CD14-positive monocyte (primary cell): ENCODE measurements at regions not wholly inside any gene's neighbourhood (a gene's known extent, or its start where the extent isn't known, plus 50 kb on each side); places are given as distances from the start of the nearest gene placed in this dataset.

Experiments used
- DNase-seq, 3 donors: peaks; one replicate each; pipeline ENCODE4 v3.0.0-alpha.2; 2011 to 2022
- H2AFZ ChIP-seq: 2 replicates; pipeline ENCODE4 v1.6.0; 2012; ENCODE audit warnings: mild to moderate bottlenecking, low read depth, low read length, inconsistent platforms; ENCODE audit not compliant: insufficient read depth, poor library complexity, severe bottlenecking
- H3K27ac ChIP-seq, 2 donors: 1 replicate in 1 of 2; 2 replicates in 1 of 2; pipeline ENCODE4 v1.5.1; 2012 to 2013; ENCODE audit warnings: low read length in 2 of 2, control low read depth in 1 of 2, inconsistent platforms in 1 of 2, low read depth in 1 of 2, mild to moderate bottlenecking in 1 of 2
- H3K27me3 ChIP-seq, 2 donors: one replicate each; pipeline versions ENCODE4 v1.6.0 to v1.6.1; 2011 to 2013; ENCODE audit warnings: low read length in 2 of 2; ENCODE audit not compliant: control insufficient read depth in 2 of 2, insufficient read depth in 2 of 2
- H3K36me3 ChIP-seq, 2 donors: replicated peaks in 1 of 2; 1 replicate in 1 of 2; 2 replicates in 1 of 2; pipeline versions ENCODE4 v1.5.1 to v1.6.1; 2012 to 2013; ENCODE audit warnings: low read length in 2 of 2, control low read depth in 1 of 2, inconsistent platforms in 1 of 2, mild to moderate bottlenecking in 1 of 2; ENCODE audit not compliant: insufficient read depth in 2 of 2, control insufficient read depth in 1 of 2
- H3K4me1 ChIP-seq, 2 donors: 1 replicate in 1 of 2; 2 replicates in 1 of 2; pipeline versions ENCODE4 v1.5.1 to v1.6.1; 2012 to 2013; ENCODE audit warnings: low read length in 2 of 2, control low read depth in 1 of 2, inconsistent platforms in 1 of 2, mild to moderate bottlenecking in 1 of 2, moderate library complexity in 1 of 2; ENCODE audit not compliant: insufficient read depth in 2 of 2, control insufficient read depth in 1 of 2
- H3K4me2 ChIP-seq: replicated peaks from 2 replicates; pipeline ENCODE3; 2012; ENCODE audit warnings: low read length, moderate library complexity, mild to moderate bottlenecking; ENCODE audit not compliant: poor library complexity, severe bottlenecking; ENCODE audit errors: extremely low read depth
- H3K4me3 ChIP-seq, 3 experiments: fragments of 200-600 bp in 1 of 3; sonication (generic) in 1 of 3; replicated peaks in 1 of 3; 1 replicate in 2 of 3; 2 replicates in 1 of 3; pipeline ENCODE4 v1.5.1; 2011 to 2013; ENCODE audit warnings: low read length in 3 of 3, mild to moderate bottlenecking in 3 of 3, control low read depth in 2 of 3, low read depth in 2 of 3, inconsistent platforms in 1 of 3, moderate library complexity in 1 of 3
- H3K79me2 ChIP-seq: 2 replicates; pipeline ENCODE4 v1.6.0; 2012; ENCODE audit warnings: mild to moderate bottlenecking, control low read depth, inconsistent platforms, low read length, moderate library complexity; ENCODE audit not compliant: insufficient read depth
- H3K9ac ChIP-seq: 2 replicates; pipeline ENCODE4 v1.6.0; 2017; ENCODE audit warnings: low read length, mild to moderate bottlenecking; ENCODE audit not compliant: insufficient read depth, poor library complexity, severe bottlenecking
- H3K9me3 ChIP-seq, 2 donors: replicated peaks in 1 of 2; 1 replicate in 1 of 2; 2 replicates in 1 of 2; pipeline versions ENCODE4 v1.5.1 to v1.6.1; 2012 to 2013; ENCODE audit warnings: low read length in 2 of 2, control low read depth in 1 of 2; ENCODE audit not compliant: control insufficient read depth in 1 of 2, insufficient read depth in 1 of 2
- H4K20me1 ChIP-seq: 2 replicates; pipeline ENCODE4 v1.6.0; 2012; ENCODE audit warnings: mild to moderate bottlenecking, low read length, control low read depth, moderate library complexity; ENCODE audit not compliant: insufficient read depth
- H3K27ac Mint-ChIP-seq, 7 donors: one replicate each; pipeline ENCODE4 v1.8.0; 2020; ENCODE audit warnings: mild to moderate bottlenecking in 7 of 7, mixed read lengths in 7 of 7, moderate library complexity in 6 of 7, inconsistent platforms in 2 of 7
- H3K27me3 Mint-ChIP-seq, 3 donors: one replicate each; pipeline ENCODE4 v1.8.0; 2021 to 2022; ENCODE audit warnings: low read depth in 3 of 3, mild to moderate bottlenecking in 3 of 3, mixed read lengths in 3 of 3, moderate library complexity in 3 of 3, inconsistent platforms in 1 of 3
- H3K36me3 Mint-ChIP-seq, 2 donors: one replicate each; pipeline ENCODE4 v1.8.0; 2020; ENCODE audit warnings: mixed read lengths in 2 of 2, inconsistent platforms in 1 of 2, mild to moderate bottlenecking in 1 of 2
- H3K4me1 Mint-ChIP-seq: one replicate; pipeline ENCODE4 v1.8.0; 2020; ENCODE audit warnings: mild to moderate bottlenecking, mixed read lengths
- H3K4me3 Mint-ChIP-seq, 2 donors: one replicate each; pipeline ENCODE4 v1.8.0; 2020; ENCODE audit warnings: mild to moderate bottlenecking in 2 of 2, mixed read lengths in 2 of 2, moderate library complexity in 1 of 2
- H3K9me3 Mint-ChIP-seq, 7 donors: one replicate each; pipeline ENCODE4 v1.8.0; 2020 to 2022; ENCODE audit warnings: mixed read lengths in 7 of 7, mild to moderate bottlenecking in 6 of 7, moderate library complexity in 6 of 7, inconsistent platforms in 2 of 7
- WGBS: methylation state at CpG from one replicate; pipeline ENCODE4 v1.1.5; 2013; ENCODE audit warnings: missing lambda C conversion rate; ENCODE audit not compliant: insufficient coverage; 5-methylcytosine and 5-hydroxymethylcytosine counted together
- intact Hi-C, 2 donors: fragments of 100-400 bp; cut with micrococcal nuclease; formaldehyde crosslinking; loops; one replicate each; pipeline versions ENCODE4 v1.15.0 to v1.15.1; 2023
- TF ChIP-seq, protein P1 (sequence below): fragments of 200-600 bp; IDR thresholded peaks from one replicate; pipeline ENCODE4 v1.8.0; 2022; ENCODE audit warnings: antibody characterized with exemption, mild to moderate bottlenecking

- Mint-ChIP-seq H3K27me3 (peaks cover 2 to 12% (median 2%) of the 10 kb centered on the region in 3 donors), H3K36me3 (no peaks in the 10 kb centered on the region), H3K4me3 (no peak overlapping the region), H3K9me3 (peaks cover 0 to 15% (median 5%) of the 10 kb centered on the region in 7 donors), H3K27ac (no peak overlapping the region), H3K4me1 (no peaks in the 10 kb centered on the region)
- Histone ChIP-seq H3K27ac (no peak overlapping the region), H3K4me3 (no peak overlapping the region), H3K9me3 (peaks cover 0 to 5% of the 10 kb centered on the region in 2 donors), H3K4me1 (no peaks in the 10 kb centered on the region), H3K79me2 (no peaks in the 10 kb centered on the region), H3K27me3 (no peaks in the 10 kb centered on the region), H4K20me1 (no peaks in the 10 kb centered on the region), H2AFZ (no peak overlapping the region), H3K4me2 (no peak overlapping the region), H3K36me3 (no peaks in the 10 kb centered on the region), H3K9ac (no peak overlapping the region)
- WGBS: 75% methylated on average over 1 of the region's 2 CpGs
- TF ChIP-seq, protein P1, sequence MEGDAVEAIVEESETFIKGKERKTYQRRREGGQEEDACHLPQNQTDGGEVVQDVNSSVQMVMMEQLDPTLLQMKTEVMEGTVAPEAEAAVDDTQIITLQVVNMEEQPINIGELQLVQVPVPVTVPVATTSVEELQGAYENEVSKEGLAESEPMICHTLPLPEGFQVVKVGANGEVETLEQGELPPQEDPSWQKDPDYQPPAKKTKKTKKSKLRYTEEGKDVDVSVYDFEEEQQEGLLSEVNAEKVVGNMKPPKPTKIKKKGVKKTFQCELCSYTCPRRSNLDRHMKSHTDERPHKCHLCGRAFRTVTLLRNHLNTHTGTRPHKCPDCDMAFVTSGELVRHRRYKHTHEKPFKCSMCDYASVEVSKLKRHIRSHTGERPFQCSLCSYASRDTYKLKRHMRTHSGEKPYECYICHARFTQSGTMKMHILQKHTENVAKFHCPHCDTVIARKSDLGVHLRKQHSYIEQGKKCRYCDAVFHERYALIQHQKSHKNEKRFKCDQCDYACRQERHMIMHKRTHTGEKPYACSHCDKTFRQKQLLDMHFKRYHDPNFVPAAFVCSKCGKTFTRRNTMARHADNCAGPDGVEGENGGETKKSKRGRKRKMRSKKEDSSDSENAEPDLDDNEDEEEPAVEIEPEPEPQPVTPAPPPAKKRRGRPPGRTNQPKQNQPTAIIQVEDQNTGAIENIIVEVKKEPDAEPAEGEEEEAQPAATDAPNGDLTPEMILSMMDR: no peak
- intact Hi-C loops: no loop called here
- no peak for DNase-seq
These were observed 99.0 kb upstream of the ZNF536 start for GRCh38 chr19:30273184-30273583.

- H3K27ac Mint-ChIP-seq: no peak overlapping the region
- peaks cover 0 to 5% of the 10 kb centered on the region in 2 donors for H3K9me3 ChIP-seq
These were observed 97.2 kb upstream of the ZNF536 start for GRCh38 chr19:30274987-30275386.

More at GRCh38 chr19:30274987-30275386, 97.2 kb upstream of the ZNF536 start:
- Histone ChIP-seq H3K9ac (no peak overlapping the region), H3K4me2 (no peak overlapping the region), H3K79me2 (no peaks in the 10 kb centered on the region), H4K20me1 (no peaks in the 10 kb centered on the region), H2AFZ (no peak overlapping the region), H3K4me1 (no peaks in the 10 kb centered on the region), H3K27ac (no peak overlapping the region), H3K4me3 (no peak overlapping the region), H3K27me3 (no peaks in the 10 kb centered on the region), H3K36me3 (no peaks in the 10 kb centered on the region)
- DNase-seq: no peak
- peaks cover 0 to 9% (median 2%) of the 10 kb centered on the region in 3 donors for H3K27me3 Mint-ChIP-seq
- intact Hi-C loops: no loop called here
- H3K9me3 Mint-ChIP-seq: peaks cover 0 to 15% (median 5%) of the 10 kb centered on the region in 7 donors
- no peaks in the 10 kb centered on the region for H3K36me3 Mint-ChIP-seq
- H3K4me1 Mint-ChIP-seq: no peaks in the 10 kb centered on the region
- TF ChIP-seq, protein P1: no peak
- WGBS: 89% methylated on average over 1 of the region's 3 CpGs
- H3K4me3 Mint-ChIP-seq: no peak overlapping the region
